Osteocyte (in vitro differentiated cells): ENCODE measurements at regions not wholly inside any gene's neighbourhood (a gene's known extent, or its start where the extent isn't known, plus 50 kb on each side); places are given as distances from the start of the nearest gene placed in this dataset.

Experiments
- DNase-seq: peaks from one replicate; pipeline ENCODE4 v3.0.0; 2021; ENCODE audit warnings: mixed read lengths; ENCODE audit not compliant: unreplicated experiment; ENCODE audit errors: extremely low spot score
- H3K27ac Mint-ChIP-seq: one replicate; pipeline ENCODE4 v1.8.0; 2021; ENCODE audit warnings: mild to moderate bottlenecking, mixed read lengths; ENCODE audit not compliant: unreplicated experiment
- H3K27me3 Mint-ChIP-seq: one replicate; pipeline ENCODE4 v1.8.0; 2021; ENCODE audit warnings: mixed read lengths; ENCODE audit not compliant: unreplicated experiment
- H3K36me3 Mint-ChIP-seq: one replicate; pipeline ENCODE4 v1.8.0; 2021; ENCODE audit warnings: mixed read lengths; ENCODE audit not compliant: unreplicated experiment
- H3K4me1 Mint-ChIP-seq: one replicate; pipeline ENCODE4 v1.8.0; 2021; ENCODE audit warnings: mixed read lengths; ENCODE audit not compliant: unreplicated experiment
- H3K4me3 Mint-ChIP-seq: one replicate; pipeline ENCODE4 v1.8.0; 2021; ENCODE audit warnings: mild to moderate bottlenecking, moderate library complexity, mixed read lengths; ENCODE audit not compliant: unreplicated experiment
- H3K9me3 Mint-ChIP-seq: one replicate; pipeline ENCODE4 v1.8.0; 2021; ENCODE audit warnings: mixed read lengths; ENCODE audit not compliant: unreplicated experiment
- CTCF ChIP-seq: fragments of 200-600 bp; sonication (generic); IDR thresholded peaks from 2 replicates; pipeline ENCODE4 v1.5.0; 2021; ENCODE audit warnings: antibody characterized with exemption, mild to moderate bottlenecking, moderate library complexity

DNA sequence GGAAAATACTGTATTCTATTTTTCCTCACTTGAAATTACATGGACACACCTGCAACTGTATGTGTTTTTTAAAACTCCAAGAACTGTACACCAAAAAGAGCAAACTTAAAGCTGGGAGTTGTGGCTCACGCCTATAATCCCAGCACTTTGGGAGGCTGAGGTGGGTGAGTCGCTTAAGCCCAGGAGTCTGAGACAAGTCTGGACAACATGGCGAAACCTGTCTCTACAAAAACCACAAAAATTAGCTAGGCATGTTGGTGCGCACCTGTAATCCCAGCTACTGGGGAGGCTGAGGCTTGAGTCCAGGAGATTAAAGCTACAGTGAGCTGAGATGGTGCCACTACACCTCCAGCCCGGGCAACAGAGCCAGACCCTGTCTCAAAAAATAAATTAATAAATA lies 95.9 kb downstream of the SINHCAF start:
- Mint-ChIP-seq H3K36me3 (no peaks in the 10 kb centered on the region), H3K27ac (no peak overlapping the region), H3K27me3 (peaks cover 30% of the 10 kb centered on the region), H3K9me3 (peaks cover 4% of the 10 kb centered on the region), H3K4me1 (no peaks in the 10 kb centered on the region), H3K4me3 (no peak overlapping the region)
- DNase-seq = no peak
- TF ChIP-seq CTCF = no peak
